OCI-LY3 (cell line): ENCODE measurements at regions not wholly inside any gene's neighbourhood (a gene's known extent, or its start where the extent isn't known, plus 50 kb on each side); places are given as distances from the start of the nearest gene placed in this dataset.
A peak's percentile ranks its signal among the peaks of the same experiment; 100 is the strongest.

Experiments used
- H2AFZ ChIP-seq: fragments of 200-600, 300-600 bp; shearing (Covaris generic); 2 replicates; pipeline ENCODE4 v1.6.0; 2014; ENCODE audit warnings: antibody characterized with exemption, low read depth, low read length
- H3K27ac ChIP-seq: fragments of 200-600, 300-600 bp; sonication (generic); 2 replicates; pipeline ENCODE4 v1.5.1; 2014; ENCODE audit warnings: mild to moderate bottlenecking, low read length, moderate library complexity, mixed read lengths
- H3K27me3 ChIP-seq: fragments of 200-600, 300-600 bp; sonication (generic); 2 replicates; pipeline ENCODE4 v1.6.1; 2014; ENCODE audit warnings: low read depth, low read length, mixed read lengths
- H3K36me3 ChIP-seq: fragments of 200-600, 300-600 bp; sonication (generic); replicated peaks from 2 replicates; pipeline ENCODE3; 2014; ENCODE audit warnings: low read depth, low read length, mixed read lengths
- H3K4me1 ChIP-seq: fragments of 300-600, 200-600 bp; sonication (generic); 2 replicates; pipeline ENCODE4 v1.6.1; 2014; ENCODE audit warnings: low read length, mixed read lengths
- H3K4me2 ChIP-seq: fragments of 200-600, 300-600 bp; sonication (generic); 2 replicates; pipeline ENCODE4 v1.6.1; 2014; ENCODE audit warnings: low read length, mixed read lengths
- H3K4me3 ChIP-seq: fragments of 300-600, 200-600 bp; sonication (generic); 2 replicates; pipeline ENCODE4 v1.5.1; 2014; ENCODE audit warnings: antibody characterized with exemption, mild to moderate bottlenecking, low read length, moderate library complexity
- H3K79me2 ChIP-seq: fragments of 300-600, 200-600 bp; shearing (Covaris generic); 2 replicates; pipeline ENCODE4 v1.6.1; 2014; ENCODE audit warnings: mild to moderate bottlenecking, low read length, mixed read lengths
- H3K9ac ChIP-seq: fragments of 300-600, 200-600 bp; shearing (Covaris generic); 2 replicates; pipeline ENCODE4 v1.6.0; 2014; ENCODE audit warnings: mild to moderate bottlenecking, low read length, moderate library complexity
- H3K9me3 ChIP-seq: fragments of 200-600, 300-600 bp; shearing (Covaris generic); 2 replicates; pipeline ENCODE4 v1.6.1; 2014; ENCODE audit warnings: low read length, mixed read lengths; ENCODE audit not compliant: insufficient read depth
- H4K20me1 ChIP-seq: fragments of 200-600, 300-600 bp; sonication (generic); 2 replicates; pipeline ENCODE4 v1.6.1; 2016; ENCODE audit warnings: low read length, mixed read lengths; ENCODE audit not compliant: insufficient read depth
- CTCF ChIP-seq: fragments of 200-600, 300-600 bp; sonication (generic); IDR thresholded peaks from 2 replicates; pipeline ENCODE4 v1.5.1; 2014; ENCODE audit warnings: antibody characterized with exemption, low read length, low read depth
- EZH2phosphoT487 ChIP-seq: fragments of 200-600 bp; shearing (Covaris generic); IDR thresholded peaks from 2 replicates; pipeline ENCODE4 v1.6.1; 2018; ENCODE audit warnings: antibody characterized with exemption, mixed run types, low read depth

DNA sequence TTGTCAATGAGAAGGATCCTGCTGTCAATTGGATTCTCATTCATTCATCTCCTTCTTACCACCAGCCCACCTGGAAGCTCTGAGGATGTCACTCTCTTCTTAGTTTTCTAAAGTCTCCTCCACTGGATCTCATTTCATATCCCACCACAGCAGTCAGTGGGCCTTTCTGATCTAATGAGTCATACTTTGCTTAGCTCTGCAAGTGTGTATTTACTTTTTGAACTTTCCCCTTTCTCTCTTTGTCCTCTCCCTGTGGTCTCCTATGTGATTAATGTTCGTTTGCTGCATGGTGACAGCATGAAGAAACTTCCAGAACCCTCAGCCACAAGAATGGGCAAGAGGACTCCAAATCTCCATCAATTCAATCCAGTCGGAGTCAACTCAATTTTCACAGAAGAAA is 63.6 kb upstream of the SYNDIG1 start:
- no peaks in the 10 kb centered on the region for H3K27me3 ChIP-seq
- H3K9ac ChIP-seq: peak overlapping the region; percentile 61; the same call in 1 of the 2 replicates
- peak overlapping the region; percentile 90 for H3K27ac ChIP-seq
- H3K4me1 ChIP-seq: peaks cover 36% of the 10 kb centered on the region
- no peaks in the 10 kb centered on the region; the same call in 1 of the 2 replicates for H3K9me3 ChIP-seq
- peak overlapping the region; percentile 36 for H3K4me3 ChIP-seq
- H3K4me2 ChIP-seq: peak overlapping the region; percentile 43
- H3K36me3 ChIP-seq: peaks cover 13% of the 10 kb centered on the region
- H3K79me2 ChIP-seq: no peaks in the 10 kb centered on the region
- peak overlapping the region; percentile 40 for H2AFZ ChIP-seq
- no peak for TF ChIP-seq EZH2phosphoT487
- no peak for TF ChIP-seq CTCF
- H4K20me1 ChIP-seq: no peaks in the 10 kb centered on the region

DNA sequence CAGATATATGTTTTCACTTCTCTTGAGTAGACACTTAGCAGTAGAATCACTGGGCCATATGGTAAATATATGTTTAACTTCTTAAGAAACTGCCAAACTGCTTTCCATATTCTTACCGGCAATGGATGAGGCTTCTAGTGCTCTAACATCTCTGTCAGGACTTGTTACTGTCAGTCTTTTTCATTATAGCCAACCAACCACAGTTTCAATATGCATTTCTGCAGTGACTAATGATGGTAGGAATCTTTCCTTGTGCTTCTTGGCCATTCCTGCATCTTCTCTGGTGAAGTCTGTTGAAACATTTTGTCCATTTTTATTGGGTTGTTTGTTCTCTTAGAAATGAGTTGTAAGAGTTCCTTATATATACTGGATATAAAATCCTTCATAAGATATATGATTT is 66.0 kb upstream of the SYNDIG1 start:
- Histone ChIP-seq H3K9ac (no peak overlapping the region), H3K36me3 (peaks cover 13% of the 10 kb centered on the region), H3K4me2 (no peak overlapping the region), H3K27ac (no peak overlapping the region), H3K79me2 (no peaks in the 10 kb centered on the region), H4K20me1 (no peaks in the 10 kb centered on the region), H3K4me3 (no peak overlapping the region), H3K9me3 (no peaks in the 10 kb centered on the region; the same call in 1 of the 2 replicates), H3K4me1 (peaks cover 33% of the 10 kb centered on the region), H3K27me3 (no peaks in the 10 kb centered on the region), H2AFZ (no peak overlapping the region)
- TF ChIP-seq EZH2phosphoT487 (no peak), CTCF (no peak)

GRCh38 chr20:24402188-24402587 is 67.2 kb upstream of the SYNDIG1 start:
- Histone ChIP-seq H3K27ac (no peak overlapping the region), H3K4me2 (no peak overlapping the region), H4K20me1 (no peaks in the 10 kb centered on the region), H3K27me3 (no peaks in the 10 kb centered on the region), H3K9ac (no peak overlapping the region), H3K79me2 (no peaks in the 10 kb centered on the region), H3K9me3 (no peaks in the 10 kb centered on the region; the same call in 1 of the 2 replicates), H3K4me1 (peaks cover 25% of the 10 kb centered on the region), H3K36me3 (peaks cover 9% of the 10 kb centered on the region), H3K4me3 (no peak overlapping the region), H2AFZ (no peak overlapping the region)
- TF ChIP-seq EZH2phosphoT487 (no peak), CTCF (no peak)

DNA sequence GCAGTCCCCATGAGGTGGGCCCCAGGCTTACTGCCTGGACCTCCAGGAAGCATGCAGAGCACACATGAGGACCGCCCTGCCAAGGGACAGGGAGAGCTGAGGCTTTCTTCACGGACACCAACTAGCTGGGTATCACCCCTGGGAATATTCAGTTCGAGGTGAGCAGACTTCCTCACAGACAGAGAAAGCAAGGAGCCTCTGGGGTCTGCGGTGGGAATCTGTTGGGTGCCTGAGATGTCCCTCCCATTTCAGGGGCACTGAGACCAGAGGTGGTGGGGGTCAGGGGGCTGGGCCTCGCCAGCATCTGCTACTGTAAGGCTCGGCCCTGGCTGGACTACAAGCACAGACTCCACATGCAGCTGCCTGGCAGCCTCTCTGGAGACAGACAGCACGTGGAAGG is 74.3 kb upstream of the SYNDIG1 start:
- Histone ChIP-seq H3K27me3 (peaks cover 9% of the 10 kb centered on the region; the same call in 1 of the 2 replicates), H4K20me1 (no peaks in the 10 kb centered on the region), H3K36me3 (no peaks in the 10 kb centered on the region), H3K79me2 (no peaks in the 10 kb centered on the region), H3K9ac (no peak overlapping the region), H3K27ac (no peak overlapping the region), H2AFZ (peak overlapping the region; percentile 22; the same call in 1 of the 2 replicates), H3K4me3 (no peak overlapping the region), H3K4me1 (peaks cover 14% of the 10 kb centered on the region), H3K4me2 (no peak overlapping the region), H3K9me3 (no peaks in the 10 kb centered on the region)
- TF ChIP-seq EZH2phosphoT487: no peak
